Globus pallidus (tissue), 1 donor: ENCODE measurements at regions not wholly inside any gene's neighbourhood (a gene's known extent, or its start where the extent isn't known, plus 50 kb on each side); places are given as distances from the start of the nearest gene placed in this dataset.
A peak's percentile ranks its signal among the peaks of the same experiment; 100 is the strongest.

Source experiments
- DNase-seq: peaks from one replicate; pipeline ENCODE4 v3.0.0-alpha.2; 2015; ENCODE audit warnings: low spot score

DNA sequence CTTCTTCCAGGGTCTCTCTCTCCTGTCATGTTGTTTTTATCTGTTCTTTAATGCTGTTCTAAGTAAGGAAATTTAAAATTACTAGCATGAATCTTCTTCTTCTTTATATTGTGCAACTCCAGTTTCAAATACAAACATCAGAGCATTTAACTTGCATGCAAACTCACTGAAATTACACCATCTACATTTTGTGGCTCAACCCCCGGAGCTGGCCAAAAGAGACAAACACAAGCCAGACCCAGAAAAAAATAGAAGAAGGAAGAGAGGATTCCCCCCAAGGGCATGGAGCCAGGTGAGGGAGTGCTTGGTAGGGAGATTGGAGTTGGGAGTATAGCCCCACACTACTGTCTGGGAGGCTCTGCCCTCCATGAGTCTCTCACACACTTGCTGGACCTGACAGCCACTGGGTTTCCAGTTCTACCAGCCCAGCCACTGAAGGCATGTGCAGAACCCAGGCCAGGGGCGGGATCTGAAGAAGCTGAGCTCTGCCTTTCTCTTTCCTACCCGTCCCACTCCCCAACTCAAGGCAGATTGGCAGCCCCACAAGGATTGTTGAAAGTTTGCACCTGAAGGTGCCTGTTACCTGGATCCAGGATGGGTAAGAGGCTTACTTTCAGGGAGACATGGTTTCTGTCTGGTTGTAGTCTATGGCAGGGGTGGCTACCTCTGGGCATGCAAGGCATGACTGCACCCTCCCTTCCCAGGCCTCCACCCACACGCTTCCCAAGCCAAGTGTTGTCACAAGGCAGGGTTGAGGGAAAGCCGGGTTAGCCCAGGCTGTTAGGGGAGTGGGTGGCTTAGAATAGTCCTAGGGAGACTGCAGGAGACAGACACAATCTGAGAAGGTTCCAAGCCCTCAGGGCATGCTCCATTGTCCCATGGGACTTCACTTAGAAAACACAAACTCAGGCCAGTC lies 297.2 kb downstream of the TGFB2 start:
- DNase-seq = no peak

DNA sequence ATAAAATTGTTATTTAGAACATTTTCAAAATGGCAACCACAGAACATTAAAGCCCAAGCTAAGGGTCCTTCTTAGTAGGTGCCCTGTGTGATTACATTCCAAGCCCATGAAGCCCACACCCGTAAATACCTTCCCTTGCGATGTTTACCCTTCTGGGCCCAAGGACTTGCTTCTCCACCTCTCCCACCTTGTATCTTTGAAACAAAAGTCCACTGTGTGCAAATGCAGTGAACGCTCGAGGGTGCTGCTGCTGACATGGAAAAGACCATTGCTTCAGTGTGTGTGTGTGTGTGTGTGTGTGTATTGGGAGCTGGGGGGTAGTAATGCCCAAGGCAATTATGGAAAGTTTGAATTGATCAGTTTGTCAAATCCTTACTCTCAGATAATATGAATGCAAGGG lies 298.1 kb downstream of the TGFB2 start:
- no peak for DNase-seq

DNA sequence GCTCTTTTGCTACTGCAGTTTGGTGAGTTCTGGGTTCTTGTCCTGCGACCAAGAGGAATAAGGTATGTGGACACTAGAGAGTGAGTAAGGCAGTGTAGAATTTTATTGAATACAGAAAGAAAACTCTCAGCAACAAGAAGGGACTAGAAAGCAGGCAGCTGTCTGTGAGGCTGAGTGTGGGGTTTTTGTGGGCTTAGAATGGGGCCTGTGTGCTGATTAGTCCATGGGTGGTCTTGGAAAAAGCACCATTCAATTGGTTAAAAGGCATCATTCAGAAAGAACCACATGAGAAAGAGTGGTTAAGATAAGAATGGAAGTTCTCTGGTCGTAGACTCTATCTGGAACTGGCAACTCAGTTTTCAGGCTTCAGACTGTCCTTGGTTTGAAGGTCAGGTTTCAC lies 298.8 kb downstream of the TGFB2 start:
- DNase-seq = no peak

DNA sequence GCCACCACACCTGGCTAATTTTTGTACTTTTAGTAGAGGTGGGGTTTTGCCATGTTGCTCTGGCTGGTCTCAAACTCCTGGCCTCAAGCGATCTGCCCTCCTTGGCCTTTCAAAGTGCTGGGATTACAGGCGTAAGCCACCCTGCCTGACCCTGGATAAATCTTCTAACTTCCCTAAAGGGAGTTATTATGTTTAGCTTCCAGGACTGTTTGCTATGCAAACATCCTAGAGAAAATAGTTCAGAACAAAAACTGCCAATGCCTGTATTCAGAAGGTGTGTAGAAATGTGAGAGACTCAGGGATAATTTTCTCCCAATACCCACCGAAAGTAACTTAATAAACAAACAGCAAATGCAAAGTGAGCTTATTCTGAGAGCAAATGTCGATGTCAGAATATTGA lies 301.2 kb downstream of the TGFB2 start:
- no peak for DNase-seq

DNA sequence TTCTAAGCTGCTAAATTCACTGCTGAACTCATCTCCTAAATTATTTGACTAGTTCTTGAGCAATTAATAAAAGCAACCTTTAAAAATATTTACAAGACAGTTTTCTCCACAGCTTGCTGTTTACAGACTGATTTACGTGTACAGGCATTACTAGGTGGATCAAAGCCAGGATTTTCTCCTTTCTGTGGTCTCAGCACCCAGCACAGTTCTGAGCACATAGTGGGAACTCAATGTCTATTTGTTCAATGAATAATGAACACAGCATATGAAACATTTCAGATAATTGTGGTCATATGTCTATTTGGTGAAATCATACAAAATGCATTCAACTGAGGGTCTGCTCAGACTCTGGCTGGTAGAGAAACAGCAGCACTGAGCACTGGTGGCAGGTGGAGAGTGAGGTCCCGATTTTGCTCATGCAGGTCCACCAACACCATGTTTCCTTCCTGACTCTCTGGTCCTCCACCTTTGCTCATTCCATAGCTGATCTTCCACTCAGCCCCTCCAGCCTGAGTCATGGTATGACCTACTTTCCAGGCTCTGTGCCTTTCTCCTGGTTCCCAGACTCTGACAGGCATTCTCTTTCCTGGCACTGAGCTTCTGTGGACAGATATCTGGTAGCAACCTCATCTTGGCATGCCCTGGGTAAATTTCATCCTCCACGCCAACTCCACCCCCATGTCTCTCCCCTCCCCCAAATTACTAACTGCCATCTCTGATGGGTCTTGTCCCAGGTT lies 311.3 kb downstream of the TGFB2 start:
- no peak for DNase-seq

DNA sequence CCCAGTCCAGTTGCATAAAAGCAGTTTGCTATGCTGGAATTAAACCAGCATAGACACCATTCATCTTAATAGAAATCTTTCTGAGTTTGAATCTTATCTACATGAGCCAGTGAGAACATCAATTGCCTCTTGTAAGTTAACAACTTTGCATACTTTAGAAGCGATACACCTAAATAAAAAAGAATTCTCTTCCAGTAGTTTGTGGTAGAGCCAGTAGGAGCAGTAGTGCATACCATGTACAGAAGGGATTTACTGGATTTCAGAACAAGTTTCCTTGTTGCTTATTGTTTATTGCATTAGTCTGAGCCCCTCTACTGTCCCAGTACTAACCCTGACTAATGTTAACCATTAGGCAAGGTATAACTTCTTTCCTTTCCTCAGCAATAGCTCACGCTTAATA lies 313.1 kb downstream of the TGFB2 start:
- no peak for DNase-seq

DNA sequence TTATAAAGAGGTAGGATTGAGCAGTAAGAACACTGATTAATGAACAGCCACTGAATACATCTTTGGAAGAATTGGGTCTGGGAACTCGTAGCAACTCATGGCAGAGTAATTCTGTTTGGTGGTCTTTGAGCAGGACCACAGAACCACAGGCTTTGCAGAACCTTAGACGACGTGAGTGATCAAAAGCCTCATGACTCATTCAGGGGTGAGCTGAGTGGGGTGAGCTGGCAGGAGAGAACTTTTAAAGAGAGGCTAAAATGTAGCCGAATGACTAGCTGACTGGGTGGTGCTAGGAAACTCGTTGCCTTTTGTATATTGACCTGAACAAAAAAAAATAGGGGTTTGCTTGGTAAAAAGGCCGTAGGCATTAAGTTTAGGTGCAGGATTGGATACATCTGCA lies 313.8 kb downstream of the TGFB2 start:
- no peak for DNase-seq

DNA sequence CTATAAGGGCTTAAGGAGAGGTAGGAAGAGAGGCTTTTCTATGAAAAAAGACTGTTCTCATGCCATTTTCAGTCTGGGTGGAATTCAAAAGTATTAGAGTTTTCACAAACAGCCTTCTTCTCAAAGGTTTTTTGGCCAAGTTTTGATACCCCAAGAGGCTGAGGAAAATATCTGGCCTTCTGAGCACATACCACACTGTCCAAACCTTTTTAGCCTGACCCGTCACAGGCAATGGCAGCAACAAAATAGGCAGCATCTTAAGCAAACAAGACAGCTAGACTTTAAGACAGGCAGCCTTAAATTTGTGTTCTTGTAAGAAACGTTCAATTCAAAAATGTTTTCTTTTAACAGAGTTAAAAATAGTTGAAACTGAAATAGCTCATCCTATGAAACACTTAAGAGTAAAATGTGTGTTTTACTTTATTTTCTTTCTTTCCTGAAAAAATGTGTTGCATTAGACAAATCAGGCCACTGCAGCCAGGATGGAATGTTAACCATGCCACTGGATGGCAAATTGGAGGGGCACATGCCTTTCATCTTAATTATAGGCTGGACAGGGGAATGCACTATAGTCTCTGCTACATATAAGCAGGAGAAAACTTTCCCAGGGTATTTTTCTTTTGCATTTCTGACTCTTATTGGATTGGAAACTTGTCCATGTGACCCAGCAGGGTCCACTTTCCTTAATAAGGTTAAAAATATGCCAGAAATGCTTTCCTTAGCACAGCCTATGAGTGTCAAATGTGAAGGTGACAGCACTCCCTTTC lies 315.0 kb downstream of the TGFB2 start:
- no peak for DNase-seq

DNA sequence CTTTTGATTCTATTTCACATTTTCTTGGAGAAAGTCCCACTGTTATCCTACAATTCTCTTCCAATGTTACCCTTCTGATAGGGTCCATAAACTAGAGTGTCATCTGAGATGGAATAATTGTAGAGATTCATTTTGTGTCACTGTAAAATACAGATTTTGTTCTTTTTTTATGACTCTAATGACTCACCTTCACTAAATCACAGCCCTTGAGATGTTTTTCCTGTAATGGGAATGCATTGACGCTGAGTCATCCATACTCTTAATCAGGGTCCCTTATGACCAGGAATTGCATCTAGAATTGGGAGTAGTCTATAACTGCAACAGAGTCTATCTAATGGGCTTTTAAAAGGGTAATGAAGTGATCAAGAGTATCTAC lies 315.5 kb downstream of the TGFB2 start:
- no peak for DNase-seq

DNA sequence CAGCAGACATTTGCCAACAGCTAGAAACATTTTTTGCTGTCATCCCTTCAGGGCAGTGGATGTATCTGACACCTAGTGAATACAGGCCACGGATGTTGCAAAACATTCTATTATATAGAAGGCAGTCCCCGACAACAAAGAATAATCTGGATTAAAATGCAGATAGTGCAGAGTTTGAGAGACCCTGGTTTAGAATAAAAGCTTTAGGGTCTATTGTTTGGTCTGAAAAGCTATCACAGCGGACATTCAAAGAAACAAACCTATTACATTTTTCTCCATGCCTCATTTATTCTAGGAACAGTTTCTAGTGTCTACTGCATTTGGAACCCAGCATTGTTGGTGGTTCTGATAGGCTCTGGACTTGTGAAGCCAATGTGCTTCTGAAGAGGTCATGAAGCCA lies 316.3 kb downstream of the TGFB2 start:
- no peak for DNase-seq

DNA sequence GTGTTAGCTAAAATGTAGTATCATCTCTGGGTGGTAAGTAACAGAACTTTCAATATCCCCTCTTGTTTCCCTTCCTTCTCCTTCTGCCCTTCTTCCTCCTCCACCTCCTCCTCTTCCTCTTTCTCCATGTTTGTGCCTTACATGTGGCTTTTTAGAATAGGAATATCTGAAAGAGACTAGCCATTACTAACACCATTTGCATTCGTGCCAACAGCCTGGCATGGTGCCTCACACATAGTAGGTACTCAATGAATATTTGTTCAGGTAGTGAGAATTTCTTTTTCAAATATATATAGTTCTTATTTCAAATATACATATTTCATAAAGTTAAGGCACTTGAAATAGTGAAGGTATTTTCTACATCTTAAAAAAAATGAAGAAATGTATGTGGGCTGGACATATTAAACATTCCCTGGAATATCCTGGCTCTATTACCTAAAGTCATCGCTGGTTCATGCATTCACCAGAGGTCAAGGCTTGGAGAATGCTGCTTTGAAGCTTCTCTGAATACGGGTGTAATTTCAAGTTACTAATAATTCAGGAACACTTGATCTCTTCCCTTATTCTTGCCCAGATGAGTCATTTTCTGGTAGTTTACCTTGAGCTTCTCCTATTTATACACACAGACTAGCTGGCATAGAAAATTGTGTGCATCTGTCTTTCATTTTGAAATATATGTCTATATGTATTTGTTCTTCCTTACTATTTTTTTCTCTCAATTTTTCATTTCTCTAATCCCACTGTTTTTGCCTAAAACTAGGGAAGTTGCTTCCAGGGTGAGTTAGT lies 319.4 kb downstream of the TGFB2 start:
- DNase-seq = no peak

DNA sequence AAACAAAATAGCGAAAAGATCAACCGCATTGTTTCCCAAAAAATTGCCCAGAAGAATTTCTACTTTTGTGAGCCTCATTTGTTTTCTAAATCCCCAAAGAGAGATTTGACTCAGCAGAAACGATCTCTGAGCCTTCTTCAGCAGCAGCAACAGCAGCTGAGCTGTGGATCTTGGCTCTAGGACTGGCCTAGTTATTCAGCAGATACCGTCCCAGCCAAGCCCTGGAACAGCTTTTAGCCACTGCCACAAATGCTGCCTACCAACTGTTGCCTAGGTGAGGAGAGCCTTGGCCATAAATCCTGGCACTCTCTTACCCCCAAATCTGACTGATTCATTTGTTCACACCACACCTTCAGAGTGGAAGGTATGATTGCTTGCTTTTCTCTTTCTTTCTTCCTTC lies 320.1 kb downstream of the TGFB2 start:
- DNase-seq = peak; percentile 62

DNA sequence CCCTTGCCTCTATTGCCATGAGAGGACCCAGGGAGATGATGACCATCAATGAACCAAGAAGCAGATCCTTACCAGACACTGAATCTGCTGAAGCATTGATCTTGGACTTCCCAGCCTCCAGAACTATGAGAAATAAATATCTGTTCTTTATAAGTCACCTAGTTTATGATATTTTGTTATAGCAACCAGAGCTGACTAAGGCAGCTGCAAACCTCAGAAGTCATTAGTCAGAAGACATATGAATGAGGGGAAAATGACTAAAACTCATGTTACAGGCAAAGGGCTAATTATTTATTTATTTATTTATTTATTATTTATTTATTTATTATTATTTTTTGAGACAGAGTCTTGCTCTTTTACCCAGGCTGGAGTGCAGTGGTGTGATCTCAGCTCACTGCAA lies 321.1 kb downstream of the TGFB2 start:
- no peak for DNase-seq

DNA sequence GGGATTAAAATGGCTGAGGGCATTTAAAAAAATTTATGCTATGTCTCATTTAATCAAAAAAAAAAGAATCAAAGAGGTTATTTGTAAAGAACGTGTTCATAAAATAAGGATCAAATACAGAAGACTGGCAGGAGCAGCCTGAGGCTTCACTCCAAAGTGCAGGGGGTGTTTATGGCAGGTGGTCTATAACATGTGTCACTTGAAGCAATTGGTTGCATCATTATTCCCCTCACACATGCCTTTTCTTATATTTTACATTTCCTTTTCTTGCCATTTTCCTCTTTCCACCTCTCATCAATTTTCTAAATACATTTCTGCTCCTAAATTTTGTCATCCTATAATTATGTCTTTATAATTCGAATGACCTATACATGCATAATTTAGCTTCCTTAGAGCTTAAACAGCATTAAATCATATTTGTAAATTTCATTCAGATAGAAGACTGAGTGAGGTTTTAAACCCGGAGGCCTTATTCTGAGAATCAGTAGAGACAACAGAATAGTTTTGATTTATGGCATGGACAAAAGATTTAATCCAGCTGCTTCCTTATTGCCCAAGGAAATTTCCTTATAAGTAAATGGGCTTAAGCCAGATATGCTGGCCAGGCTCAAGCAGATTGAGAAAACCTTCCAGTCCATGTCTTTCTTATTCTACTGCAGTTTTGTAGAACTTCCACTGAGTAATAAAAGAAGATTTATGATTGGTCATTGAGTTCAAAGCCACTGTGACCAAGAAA lies 322.8 kb downstream of the TGFB2 start:
- no peak for DNase-seq

DNA sequence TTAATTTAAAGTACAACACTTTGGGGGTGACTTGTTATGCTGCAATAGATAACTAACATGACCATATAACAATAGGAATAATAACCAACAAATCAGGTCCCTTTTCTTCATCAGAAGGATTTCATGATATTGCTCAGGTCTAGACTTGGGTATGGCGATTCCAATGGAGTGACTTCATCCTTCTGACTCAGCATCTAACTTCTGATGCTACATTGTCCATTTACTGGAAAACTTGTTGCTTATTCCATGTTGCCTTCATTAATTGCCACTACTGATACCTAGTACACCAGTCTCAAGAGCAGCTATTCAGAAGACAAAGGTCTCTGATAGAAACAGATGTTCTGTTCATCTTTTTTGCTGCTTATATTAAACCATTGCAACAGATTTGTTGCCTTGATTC lies 324.3 kb downstream of the TGFB2 start:
- DNase-seq = no peak

DNA sequence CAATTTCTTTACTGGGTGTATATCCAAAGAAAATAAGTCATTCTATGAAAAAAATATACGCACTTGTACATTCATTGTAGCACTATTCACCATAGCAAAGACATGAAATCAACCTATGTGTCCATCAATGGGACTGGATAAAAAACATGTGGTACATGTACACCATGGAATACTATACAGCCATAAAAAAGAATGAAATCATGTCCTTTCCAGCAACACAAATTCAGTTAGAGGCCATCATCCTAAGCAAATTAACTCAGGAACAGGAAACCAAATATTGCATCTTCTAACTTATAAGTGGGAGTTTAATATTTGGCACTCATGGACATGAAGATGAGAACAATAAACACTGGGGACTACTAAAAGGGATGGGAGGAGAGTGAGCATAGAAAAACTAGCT lies 325.7 kb downstream of the TGFB2 start:
- DNase-seq = no peak

DNA sequence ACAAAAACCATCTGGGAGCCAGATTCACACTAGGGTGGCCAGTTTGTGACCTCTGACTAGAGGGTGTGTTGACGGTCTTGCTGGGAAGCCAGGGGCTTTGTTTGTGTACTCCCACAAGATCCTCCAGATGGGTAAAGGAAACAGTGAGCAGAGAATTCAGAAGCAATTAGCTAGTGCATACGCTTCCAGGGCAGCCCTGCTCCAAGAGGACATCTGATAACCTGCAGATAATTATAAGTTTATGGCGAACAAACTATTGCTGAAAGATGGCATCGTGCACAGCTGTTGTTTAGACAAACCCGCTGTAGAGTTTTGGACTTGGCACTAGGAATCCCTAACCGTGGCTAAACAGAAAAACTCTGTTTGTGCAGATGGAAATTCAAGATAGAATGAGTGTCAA lies 326.4 kb downstream of the TGFB2 start:
- no peak for DNase-seq

DNA sequence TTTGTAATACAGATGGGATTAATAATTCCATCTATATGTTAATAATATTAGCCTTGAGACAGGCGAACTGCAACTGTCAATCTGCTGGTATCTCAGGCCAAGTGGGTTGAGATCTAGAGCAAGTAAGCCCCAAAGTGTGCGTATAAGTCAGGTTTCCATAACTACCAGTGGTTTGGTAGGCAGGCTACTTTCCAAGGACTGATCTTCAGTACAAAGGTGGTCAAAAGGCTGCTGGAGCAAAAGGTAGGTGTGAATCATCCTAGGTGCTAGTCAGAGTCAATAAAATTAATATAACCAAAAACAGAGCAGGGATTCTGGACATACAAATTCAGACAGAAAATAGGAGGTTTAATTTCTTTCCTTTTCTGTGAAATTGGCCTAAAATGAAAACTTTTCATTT lies 328.0 kb downstream of the TGFB2 start:
- DNase-seq = no peak

DNA sequence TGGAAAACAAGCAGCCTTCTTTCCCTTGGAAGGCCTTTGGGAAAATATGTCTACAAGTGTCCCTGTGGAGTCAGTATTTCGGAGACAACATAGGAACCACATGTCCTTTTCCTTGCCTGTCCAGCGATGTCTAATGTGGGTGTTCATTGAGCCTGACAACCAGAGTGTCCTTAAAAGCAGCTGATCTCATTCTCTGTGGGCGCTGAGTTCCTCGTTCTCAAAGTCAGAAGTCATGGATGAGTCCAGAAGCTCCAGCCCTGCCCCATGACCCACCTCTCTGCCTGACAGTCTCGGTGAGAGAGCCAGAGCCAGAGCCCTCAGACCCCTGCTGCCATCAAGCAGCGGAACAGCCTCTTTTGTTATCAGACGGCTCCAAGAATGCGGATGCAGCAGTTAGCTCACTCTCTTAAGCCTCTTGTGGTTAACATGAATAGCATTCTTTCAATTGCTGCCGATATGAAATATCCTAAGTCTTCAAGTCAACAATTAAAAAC lies 329.2 kb downstream of the TGFB2 start:
- no peak for DNase-seq

DNA sequence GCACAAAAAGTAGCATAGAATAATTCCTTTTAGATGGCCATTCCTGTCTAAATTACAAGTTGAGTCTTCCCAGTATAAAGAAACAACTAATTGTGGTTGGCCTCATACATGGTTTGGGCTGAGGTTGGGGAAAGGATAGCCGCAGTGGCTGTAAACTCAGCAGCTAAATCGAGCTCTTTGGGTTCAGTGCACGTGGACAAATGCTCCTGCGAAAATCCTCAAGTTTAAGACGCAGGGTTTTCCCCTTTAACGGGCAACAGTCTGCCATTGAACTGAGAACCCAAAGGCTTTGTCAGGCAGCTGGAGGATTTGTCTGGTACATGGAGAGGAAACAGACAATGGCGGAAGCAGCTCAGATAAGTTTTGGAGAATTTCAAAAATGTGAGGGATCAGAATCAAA lies 331.9 kb downstream of the TGFB2 start:
- DNase-seq = no peak

DNA sequence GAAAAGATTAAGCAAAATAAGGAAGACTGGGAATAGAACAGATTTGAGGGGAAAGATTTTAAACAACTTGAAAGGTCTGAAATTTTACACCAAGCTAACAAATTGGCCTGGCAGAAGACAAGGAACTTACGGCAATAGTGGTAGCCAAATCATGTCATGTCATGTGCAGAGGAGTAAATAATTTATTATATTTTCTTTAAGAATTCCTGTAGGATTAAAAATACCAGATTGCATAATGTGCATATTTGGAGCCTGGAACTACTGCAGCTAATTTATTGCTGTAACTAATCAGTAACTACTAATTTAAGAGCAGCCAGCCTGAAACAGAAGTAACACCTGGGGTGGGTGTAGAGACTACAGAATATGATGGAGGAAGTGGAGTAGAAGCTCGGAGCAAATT lies 334.3 kb downstream of the TGFB2 start:
- no peak for DNase-seq
